ENCODE measurements at regions not wholly inside any gene's neighbourhood (a gene's known extent, or its start where the extent isn't known, plus 50 kb on each side); places are given as distances from the start of the nearest gene placed in this dataset.

DNA sequence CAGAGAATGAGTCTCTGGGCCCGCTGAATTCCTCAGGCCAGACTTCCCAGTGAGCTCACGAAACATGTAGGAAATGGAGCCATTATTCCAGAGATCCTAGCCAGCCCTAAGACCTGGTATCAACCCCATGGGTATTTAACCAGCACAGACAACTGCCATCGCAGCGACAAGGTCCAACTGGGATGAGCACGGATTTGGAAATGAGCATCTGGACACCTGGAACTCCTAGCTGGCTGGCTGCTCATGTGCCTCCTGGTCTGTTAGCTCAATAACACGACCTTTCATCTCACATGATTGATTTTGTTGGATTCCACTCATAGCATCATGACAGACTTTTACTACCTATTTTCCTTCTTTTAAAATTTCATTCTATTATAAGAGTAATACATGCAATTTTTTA, 51.0 kb downstream of the POU3F3 start:
- TF ChIP-seq, protein P1, sequence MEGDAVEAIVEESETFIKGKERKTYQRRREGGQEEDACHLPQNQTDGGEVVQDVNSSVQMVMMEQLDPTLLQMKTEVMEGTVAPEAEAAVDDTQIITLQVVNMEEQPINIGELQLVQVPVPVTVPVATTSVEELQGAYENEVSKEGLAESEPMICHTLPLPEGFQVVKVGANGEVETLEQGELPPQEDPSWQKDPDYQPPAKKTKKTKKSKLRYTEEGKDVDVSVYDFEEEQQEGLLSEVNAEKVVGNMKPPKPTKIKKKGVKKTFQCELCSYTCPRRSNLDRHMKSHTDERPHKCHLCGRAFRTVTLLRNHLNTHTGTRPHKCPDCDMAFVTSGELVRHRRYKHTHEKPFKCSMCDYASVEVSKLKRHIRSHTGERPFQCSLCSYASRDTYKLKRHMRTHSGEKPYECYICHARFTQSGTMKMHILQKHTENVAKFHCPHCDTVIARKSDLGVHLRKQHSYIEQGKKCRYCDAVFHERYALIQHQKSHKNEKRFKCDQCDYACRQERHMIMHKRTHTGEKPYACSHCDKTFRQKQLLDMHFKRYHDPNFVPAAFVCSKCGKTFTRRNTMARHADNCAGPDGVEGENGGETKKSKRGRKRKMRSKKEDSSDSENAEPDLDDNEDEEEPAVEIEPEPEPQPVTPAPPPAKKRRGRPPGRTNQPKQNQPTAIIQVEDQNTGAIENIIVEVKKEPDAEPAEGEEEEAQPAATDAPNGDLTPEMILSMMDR (IDR thresholded peaks at IDR 0.05; ENCODE audit: unreplicated experiment in 3 of 3) = no peak
- Mint-ChIP-seq H3K4me1 (no peaks in the 10 kb centered on the region), H3K9me3 (no peaks in the 10 kb centered on the region), H3K36me3 (ENCODE audit: low read depth) (no peaks in the 10 kb centered on the region), H3K4me3 (no peak overlapping the region), H3K27ac (peak overlapping the region; percentile 36 to 71 (median 65)), H3K27me3 (ENCODE audit: low read depth) (peaks cover 8% of the 10 kb centered on the region)

GRCh38 chr2:104909317-104909716, 55.4 kb downstream of the POU3F3 start:
- Mint-ChIP-seq H3K27ac (no peak overlapping the region), H3K9me3 (no peaks in the 10 kb centered on the region), H3K4me3 (no peak overlapping the region), H3K27me3 (ENCODE audit: low read depth) (no peaks in the 10 kb centered on the region), H3K36me3 (ENCODE audit: low read depth) (no peaks in the 10 kb centered on the region), H3K4me1 (no peaks in the 10 kb centered on the region)
- TF ChIP-seq, protein P1 (IDR thresholded peaks at IDR 0.05; ENCODE audit: unreplicated experiment in 3 of 3) = no peak

- Mint-ChIP-seq H3K27ac (no peak overlapping the region), H3K27me3 (ENCODE audit: low read depth) (no peaks in the 10 kb centered on the region), H3K4me3 (no peak overlapping the region), H3K9me3 (peaks cover 5% of the 10 kb centered on the region), H3K36me3 (ENCODE audit: low read depth) (no peaks in the 10 kb centered on the region), H3K4me1 (no peaks in the 10 kb centered on the region)
- TF ChIP-seq, protein P1 (IDR thresholded peaks at IDR 0.05; ENCODE audit: unreplicated experiment in 3 of 3) = no peak
Observed at GRCh38 chr2:104914509-104914908, 60.6 kb downstream of the POU3F3 start.

GRCh38 chr2:104915107-104915793, 61.3 kb downstream of the POU3F3 start:
- peaks cover 6% of the 10 kb centered on the region for H3K9me3 Mint-ChIP-seq
- no peak overlapping the region for H3K27ac Mint-ChIP-seq
- no peaks in the 10 kb centered on the region for H3K36me3 Mint-ChIP-seq (ENCODE audit: low read depth)
- TF ChIP-seq, protein P1 (IDR thresholded peaks at IDR 0.05; ENCODE audit: unreplicated experiment in 3 of 3) = no peak
- H3K4me3 Mint-ChIP-seq = no peak overlapping the region
- no peaks in the 10 kb centered on the region for H3K4me1 Mint-ChIP-seq
- H3K27me3 Mint-ChIP-seq (ENCODE audit: low read depth) = no peaks in the 10 kb centered on the region

DNA sequence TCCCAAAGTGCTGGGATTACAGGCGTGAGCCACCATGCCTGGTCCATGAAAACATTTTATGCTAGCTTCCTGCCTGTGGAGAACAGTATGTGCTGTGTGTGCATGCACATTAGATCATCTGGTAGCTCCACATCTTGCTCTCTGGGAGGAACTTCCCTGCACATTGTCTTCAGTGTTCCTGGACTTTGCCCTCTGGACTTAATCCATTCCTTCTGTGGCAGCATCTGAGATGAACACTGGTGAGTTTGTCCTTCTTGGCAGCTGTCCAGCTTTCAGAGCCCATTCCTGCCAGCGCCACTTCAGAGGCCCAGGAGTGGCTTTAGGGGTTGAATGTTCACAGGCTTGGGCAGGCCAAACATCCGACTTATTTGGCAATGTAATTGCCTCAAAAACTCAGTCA, 65.2 kb downstream of the POU3F3 start:
- H3K36me3 Mint-ChIP-seq (ENCODE audit: low read depth) = no peaks in the 10 kb centered on the region

More for the DNA sequence above, 65.2 kb downstream of the POU3F3 start:
- no peak overlapping the region for H3K27ac Mint-ChIP-seq
- peaks cover 19% of the 10 kb centered on the region for H3K9me3 Mint-ChIP-seq
- H3K4me3 Mint-ChIP-seq = no peak overlapping the region
- TF ChIP-seq, protein P1 (IDR thresholded peaks at IDR 0.05; ENCODE audit: unreplicated experiment in 3 of 3) = no peak
- no peaks in the 10 kb centered on the region for H3K27me3 Mint-ChIP-seq (ENCODE audit: low read depth)
- H3K4me1 Mint-ChIP-seq = no peaks in the 10 kb centered on the region

All from nephron (organoid).